ENCODE measurements at regions not wholly inside any gene's neighbourhood (a gene's known extent, or its start where the extent isn't known, plus 50 kb on each side); places are given as distances from the start of the nearest gene placed in this dataset.
"Not testable (repeated sequence)": the region's sequence is repeated elsewhere in the genome, so short reads cannot be mapped to it uniquely, and the experiment has no call there.

- no peak for DNase-seq
- no peak for TF ChIP-seq POLR2A (IDR thresholded peaks at IDR 0.05; ENCODE audit: low read length)
- TF ChIP-seq GATA1 (IDR thresholded peaks at IDR 0.05; ENCODE audit: low read depth, low read length), result no peak
Observed at GRCh38 chr5:126028336-126028735, 394.9 kb upstream of the GRAMD2B start.

- DNase-seq, result not testable (repeated sequence)
Observed at GRCh38 chr5:126029282-126029681, 393.9 kb upstream of the GRAMD2B start.

GRCh38 chr5:126030698-126031097 is 392.5 kb upstream of the GRAMD2B start:
- DNase-seq, result no peak
- TF ChIP-seq POLR2A (IDR thresholded peaks at IDR 0.05; ENCODE audit: low read length), result no peak
- TF ChIP-seq GATA1 (IDR thresholded peaks at IDR 0.05; ENCODE audit: low read depth, low read length), result no peak

DNA sequence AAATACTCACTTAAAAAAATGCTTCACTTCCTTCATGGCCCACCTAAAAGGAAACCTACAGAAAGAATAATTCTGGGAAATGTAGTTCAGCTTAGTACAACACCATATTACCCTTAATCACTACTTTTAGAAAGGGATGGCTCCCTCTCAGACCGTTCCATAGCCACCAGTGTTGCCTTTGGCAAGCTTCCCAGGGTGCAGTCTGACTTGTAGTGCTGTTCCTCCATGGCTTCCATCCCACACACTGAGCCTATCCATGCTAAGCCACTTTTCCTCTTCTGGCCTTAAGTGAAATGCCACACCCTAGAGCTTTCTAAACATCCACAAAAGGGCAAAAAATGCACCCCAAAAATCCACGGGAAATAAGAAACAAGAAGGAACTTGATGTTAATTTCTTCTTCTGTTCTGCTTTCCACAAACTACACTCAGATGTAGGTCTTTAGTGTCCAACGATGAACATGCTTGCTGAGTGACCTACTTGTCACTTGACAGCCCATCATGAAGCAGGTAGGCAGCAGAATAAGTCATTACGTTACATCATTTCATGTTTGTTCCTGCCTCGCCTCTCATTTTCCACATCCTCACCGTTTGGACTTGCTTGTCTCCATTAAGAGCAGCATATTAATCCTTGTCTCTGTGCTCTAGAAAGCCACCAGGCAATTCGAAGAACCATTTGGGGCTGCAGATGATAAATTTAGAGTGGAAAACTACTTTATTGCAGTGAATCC is 391.1 kb upstream of the GRAMD2B start:
- TF ChIP-seq POLR2A (IDR thresholded peaks at IDR 0.05; ENCODE audit: low read length), result no peak
- no peak for TF ChIP-seq GATA1 (IDR thresholded peaks at IDR 0.05; ENCODE audit: low read depth, low read length)
- DNase-seq, result no peak

GRCh38 chr5:126043688-126044087 is 379.5 kb upstream of the GRAMD2B start:
- DNase-seq, result no peak
- TF ChIP-seq POLR2A (IDR thresholded peaks at IDR 0.05; ENCODE audit: low read length) (no peak), GATA1 (IDR thresholded peaks at IDR 0.05; ENCODE audit: low read depth, low read length) (no peak)

GRCh38 chr5:126044111-126044668 is 379.0 kb upstream of the GRAMD2B start:
- TF ChIP-seq GATA1 (IDR thresholded peaks at IDR 0.05; ENCODE audit: low read depth, low read length) (no peak), POLR2A (IDR thresholded peaks at IDR 0.05; ENCODE audit: low read length) (no peak)
- DNase-seq, result no peak

- no peak for DNase-seq
- TF ChIP-seq GATA1 (IDR thresholded peaks at IDR 0.05; ENCODE audit: low read depth, low read length), result no peak
- no peak for TF ChIP-seq POLR2A (IDR thresholded peaks at IDR 0.05; ENCODE audit: low read length)
Observed at GRCh38 chr5:126044931-126045565, 378.2 kb upstream of the GRAMD2B start.

DNA sequence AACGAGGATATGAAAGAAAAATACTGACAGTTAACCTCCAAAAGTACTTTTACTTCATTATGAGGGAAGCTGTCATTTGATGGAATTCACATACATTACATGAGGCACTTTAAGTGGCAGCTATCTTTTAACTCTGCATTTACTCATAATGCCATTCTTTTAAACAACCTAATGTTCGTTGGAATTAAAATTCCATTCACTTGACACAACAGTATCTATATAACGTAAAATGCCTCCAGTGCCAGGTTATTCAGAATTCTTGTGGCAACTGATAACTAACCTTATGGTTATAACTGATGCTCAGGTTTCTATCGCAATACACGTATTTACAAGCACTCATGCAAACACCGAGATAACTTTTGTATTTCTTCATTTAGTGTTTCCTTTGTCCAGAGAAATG is 376.9 kb upstream of the GRAMD2B start:
- TF ChIP-seq GATA1 (IDR thresholded peaks at IDR 0.05; ENCODE audit: low read depth, low read length) (no peak), POLR2A (IDR thresholded peaks at IDR 0.05; ENCODE audit: low read length) (no peak)

GRCh38 chr5:126046846-126047571 is 376.2 kb upstream of the GRAMD2B start:
- no peak for DNase-seq
- TF ChIP-seq GATA1 (IDR thresholded peaks at IDR 0.05; ENCODE audit: low read depth, low read length), result no peak
- TF ChIP-seq POLR2A (IDR thresholded peaks at IDR 0.05; ENCODE audit: low read length), result no peak

More for the DNA sequence above, 376.9 kb upstream of the GRAMD2B start:
- DNase-seq, result no peak

GRCh38 chr5:126052120-126052519 is 371.1 kb upstream of the GRAMD2B start:
- no peak for DNase-seq
- TF ChIP-seq POLR2A (IDR thresholded peaks at IDR 0.05; ENCODE audit: low read length) (no peak), GATA1 (IDR thresholded peaks at IDR 0.05; ENCODE audit: low read depth, low read length) (no peak)

DNA sequence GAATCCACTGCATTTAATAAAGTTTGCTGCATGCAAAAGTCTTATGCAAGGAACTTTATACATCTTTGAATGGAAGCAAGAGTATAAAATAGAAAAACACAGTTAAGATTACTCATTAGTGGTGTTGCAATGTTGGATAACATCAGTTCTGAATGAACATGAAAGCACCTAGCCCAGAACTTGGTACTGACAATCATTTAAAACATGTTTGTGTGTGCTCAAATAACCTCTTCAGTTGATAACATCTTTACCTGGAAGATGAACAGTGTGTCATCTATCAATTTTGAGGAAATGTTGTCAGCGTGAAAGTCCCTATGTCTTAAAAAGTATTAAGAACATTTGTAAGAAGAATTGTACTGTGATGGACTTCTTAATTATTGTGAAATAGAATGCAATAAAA is 370.4 kb upstream of the GRAMD2B start:
- no peak for DNase-seq
- TF ChIP-seq POLR2A (IDR thresholded peaks at IDR 0.05; ENCODE audit: low read length), result no peak
- TF ChIP-seq GATA1 (IDR thresholded peaks at IDR 0.05; ENCODE audit: low read depth, low read length), result no peak

GRCh38 chr5:126053630-126054029 is 369.6 kb upstream of the GRAMD2B start:
- no peak for DNase-seq
- TF ChIP-seq GATA1 (IDR thresholded peaks at IDR 0.05; ENCODE audit: low read depth, low read length), result no peak
- no peak for TF ChIP-seq POLR2A (IDR thresholded peaks at IDR 0.05; ENCODE audit: low read length)

DNA sequence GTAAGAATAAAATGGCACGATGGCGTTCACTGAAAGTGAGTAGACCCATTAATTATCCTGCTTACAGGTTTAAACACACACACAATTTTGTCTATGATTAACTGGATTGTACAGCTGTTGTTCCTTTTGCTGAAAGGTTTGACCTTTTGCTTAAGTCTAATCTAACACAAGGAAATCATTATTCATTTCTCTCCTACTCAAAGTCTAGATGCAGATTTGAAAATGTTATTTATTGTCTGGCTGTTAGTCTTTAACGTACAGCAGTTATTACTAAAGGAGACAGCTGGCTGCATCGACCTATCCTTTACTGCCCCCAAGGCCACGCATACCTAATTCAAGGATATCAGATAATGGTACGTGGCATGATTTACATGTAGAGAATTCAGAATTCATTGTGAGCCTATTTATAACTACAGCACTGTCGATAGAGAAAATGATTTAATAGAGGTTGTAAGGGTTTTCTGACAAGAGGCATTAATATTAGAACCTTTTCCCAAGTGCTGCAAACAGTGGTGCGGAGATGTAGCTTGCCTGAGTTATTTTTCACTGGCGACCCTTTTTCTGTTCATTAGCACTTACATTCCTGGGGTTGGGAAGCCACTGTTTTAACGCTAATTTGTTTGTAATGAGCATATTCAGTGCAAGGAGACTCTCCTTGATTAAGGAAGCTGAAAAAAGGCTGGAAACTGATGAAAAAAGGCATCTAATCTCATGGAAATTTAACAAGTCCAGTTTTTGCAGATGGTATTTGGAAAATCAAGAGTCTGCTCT is 368.4 kb upstream of the GRAMD2B start:
- TF ChIP-seq POLR2A (IDR thresholded peaks at IDR 0.05; ENCODE audit: low read length) (no peak), GATA1 (IDR thresholded peaks at IDR 0.05; ENCODE audit: low read depth, low read length) (no peak)

GRCh38 chr5:126055348-126055729 is 367.9 kb upstream of the GRAMD2B start:
- TF ChIP-seq GATA1 (IDR thresholded peaks at IDR 0.05; ENCODE audit: low read depth, low read length) (no peak), POLR2A (IDR thresholded peaks at IDR 0.05; ENCODE audit: low read length) (no peak)
- no peak for DNase-seq

More for the DNA sequence above, 368.4 kb upstream of the GRAMD2B start:
- no peak for DNase-seq

Data from erythroblast (primary cell).